ENCODE measurements at regions not wholly inside any gene's neighbourhood (a gene's known extent, or its start where the extent isn't known, plus 50 kb on each side); places are given as distances from the start of the nearest gene placed in this dataset.
"Not testable (repeated sequence)": the region's sequence is repeated elsewhere in the genome, so short reads cannot be mapped to it uniquely, and the experiment has no call there.

DNA sequence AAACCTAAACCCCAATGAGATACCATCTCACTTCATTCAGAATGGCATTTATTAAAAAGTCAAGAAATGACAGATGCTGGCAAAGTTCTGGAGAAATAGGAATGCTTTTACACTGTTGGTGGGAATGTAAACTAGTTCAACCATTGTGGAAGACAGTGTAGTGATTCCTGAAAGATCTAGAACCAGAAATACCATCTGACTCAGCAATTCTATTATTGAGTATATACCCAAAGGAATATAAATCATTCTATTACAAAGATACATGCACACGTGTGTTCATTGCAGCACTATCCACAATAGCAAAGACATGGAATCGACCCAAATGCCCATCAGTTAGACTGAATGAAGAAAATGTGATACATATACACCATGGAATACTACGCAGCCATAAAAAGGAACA is 109.6 kb upstream of the PRKG2 start:
- H3K4me1 ChIP-seq (ENCODE audit: control insufficient read depth, insufficient read depth, low read length); H3K9me3 ChIP-seq (ENCODE audit: control insufficient read depth, low read depth, low read length): not testable (repeated sequence)
- no CpG with 5 or more reads among the region's 3 CpGs for WGBS (ENCODE audit: insufficient coverage, low lambda C conversion rate)

DNA sequence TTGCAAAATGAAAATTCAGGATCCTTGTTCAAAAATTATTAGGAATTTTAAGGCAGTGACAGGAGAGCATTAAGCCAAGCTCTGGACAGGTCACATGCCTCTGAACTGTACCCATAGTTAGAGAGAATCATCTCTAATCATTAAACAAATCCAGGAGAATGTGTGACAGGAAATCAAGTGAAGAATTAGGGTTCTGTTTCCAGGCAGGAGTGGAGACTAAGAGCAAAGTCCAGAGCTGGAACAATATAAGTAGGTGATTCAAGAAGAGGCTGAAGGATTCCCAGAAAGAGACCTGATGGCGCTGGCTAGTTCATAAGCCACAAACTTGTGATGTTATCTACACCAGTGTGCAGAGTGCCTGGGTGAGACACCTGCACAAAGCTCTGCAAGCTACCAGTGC is 104.6 kb upstream of the PRKG2 start:
- peak; percentile 45 to 80 for DNase-seq
- Histone ChIP-seq H3K27ac (ENCODE audit: low read length) (peak overlapping the region; percentile 53), H3K27me3 (ENCODE audit: control insufficient read depth, insufficient read depth, low read length) (no peaks in the 10 kb centered on the region), H3K36me3 (ENCODE audit: control insufficient read depth, insufficient read depth, low read length) (no peaks in the 10 kb centered on the region), H3K4me1 (ENCODE audit: control insufficient read depth, insufficient read depth, low read length) (peaks cover 22% of the 10 kb centered on the region), H3K4me3 (ENCODE audit: low read length) (no peak overlapping the region), H3K9me3 (ENCODE audit: control insufficient read depth, low read depth, low read length) (peaks cover 2% of the 10 kb centered on the region)
- WGBS (ENCODE audit: insufficient coverage, low lambda C conversion rate): no CpG with 5 or more reads among the region's 1 CpG

More for the DNA sequence above, 109.6 kb upstream of the PRKG2 start:
- H3K4me3 ChIP-seq (ENCODE audit: low read length); H3K27ac ChIP-seq (ENCODE audit: low read length); H3K36me3 ChIP-seq (ENCODE audit: control insufficient read depth, insufficient read depth, low read length); H3K27me3 ChIP-seq (ENCODE audit: control insufficient read depth, insufficient read depth, low read length); DNase-seq: not testable (repeated sequence)

DNA sequence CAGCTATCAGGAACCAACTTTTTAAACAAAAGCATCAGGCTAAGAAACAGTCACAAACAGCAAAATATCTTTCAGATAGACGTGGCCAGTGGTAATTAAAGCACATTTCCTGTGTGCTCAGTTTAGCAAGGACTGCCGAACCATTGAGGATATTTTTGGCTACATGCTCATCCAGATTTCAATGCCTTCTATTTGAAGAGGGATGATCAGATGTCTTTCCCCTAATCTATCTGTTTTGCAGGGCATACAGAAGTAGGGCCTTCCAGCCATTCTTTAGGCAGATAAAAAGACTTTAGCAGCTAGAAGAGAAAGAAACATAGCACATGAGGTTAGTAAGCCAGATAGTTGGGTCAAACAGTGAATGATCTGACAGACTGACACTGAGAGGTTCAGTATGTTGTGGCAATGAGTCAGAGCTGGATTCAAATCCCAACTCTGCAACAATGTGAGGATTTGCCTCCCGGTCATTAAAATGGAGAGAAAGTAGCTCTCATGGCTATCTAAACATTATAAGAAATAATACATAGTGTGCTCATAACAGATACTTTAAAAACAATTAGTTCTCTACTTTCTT is 100.0 kb upstream of the PRKG2 start:
- no peak for DNase-seq
- Histone ChIP-seq H3K9me3 (ENCODE audit: control insufficient read depth, low read depth, low read length) (no peaks in the 10 kb centered on the region), H3K27me3 (ENCODE audit: control insufficient read depth, insufficient read depth, low read length) (no peaks in the 10 kb centered on the region), H3K27ac (ENCODE audit: low read length) (peak overlapping the region; percentile 93), H3K4me3 (ENCODE audit: low read length) (no peak overlapping the region), H3K36me3 (ENCODE audit: control insufficient read depth, insufficient read depth, low read length) (no peaks in the 10 kb centered on the region), H3K4me1 (ENCODE audit: control insufficient read depth, insufficient read depth, low read length) (peaks cover 21% of the 10 kb centered on the region)
- WGBS (ENCODE audit: insufficient coverage, low lambda C conversion rate): no CpG with 5 or more reads among the region's 3 CpGs

DNA sequence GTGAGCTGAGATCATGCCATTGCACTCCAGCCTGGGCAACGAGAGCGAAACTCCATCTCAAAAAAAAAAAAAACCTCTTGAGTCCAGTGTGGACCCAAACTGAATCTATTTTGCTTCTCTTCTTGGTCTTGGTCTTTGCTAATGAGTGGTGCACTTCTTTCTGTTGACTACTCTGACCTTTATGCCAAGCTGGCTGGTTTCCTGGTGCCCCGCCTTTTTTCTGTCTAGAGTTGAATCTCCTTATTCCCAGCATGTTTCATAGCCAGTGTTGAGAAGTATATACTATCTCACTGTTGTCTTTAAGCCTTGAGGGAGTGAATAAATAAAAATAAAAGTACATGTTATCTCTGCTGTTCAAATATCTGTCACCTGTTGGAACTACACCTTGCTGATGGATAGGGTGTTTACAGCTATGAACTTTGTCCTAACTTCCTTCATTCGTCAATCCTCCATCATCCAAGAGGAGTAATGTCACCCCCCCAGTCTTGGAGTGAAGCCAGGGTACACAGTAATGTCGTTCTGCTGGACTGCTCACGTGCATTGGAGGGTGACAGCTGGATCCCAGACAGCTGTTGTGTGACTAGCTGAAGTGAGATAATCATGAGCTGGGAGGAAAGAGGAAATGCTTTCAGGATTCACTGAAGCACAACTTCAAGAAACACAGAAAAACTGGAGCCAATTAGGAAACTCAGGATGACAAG is 99.3 kb upstream of the PRKG2 start:
- Histone ChIP-seq H3K4me3 (ENCODE audit: low read length) (no peak overlapping the region), H3K36me3 (ENCODE audit: control insufficient read depth, insufficient read depth, low read length) (no peaks in the 10 kb centered on the region), H3K27ac (ENCODE audit: low read length) (peak overlapping the region; percentile 93), H3K4me1 (ENCODE audit: control insufficient read depth, insufficient read depth, low read length) (peaks cover 17% of the 10 kb centered on the region), H3K27me3 (ENCODE audit: control insufficient read depth, insufficient read depth, low read length) (no peaks in the 10 kb centered on the region), H3K9me3 (ENCODE audit: control insufficient read depth, low read depth, low read length) (no peaks in the 10 kb centered on the region)
- DNase-seq: peak; percentile 98 to 100
- WGBS (ENCODE audit: insufficient coverage, low lambda C conversion rate): no CpG with 5 or more reads among the region's 6 CpGs

DNA sequence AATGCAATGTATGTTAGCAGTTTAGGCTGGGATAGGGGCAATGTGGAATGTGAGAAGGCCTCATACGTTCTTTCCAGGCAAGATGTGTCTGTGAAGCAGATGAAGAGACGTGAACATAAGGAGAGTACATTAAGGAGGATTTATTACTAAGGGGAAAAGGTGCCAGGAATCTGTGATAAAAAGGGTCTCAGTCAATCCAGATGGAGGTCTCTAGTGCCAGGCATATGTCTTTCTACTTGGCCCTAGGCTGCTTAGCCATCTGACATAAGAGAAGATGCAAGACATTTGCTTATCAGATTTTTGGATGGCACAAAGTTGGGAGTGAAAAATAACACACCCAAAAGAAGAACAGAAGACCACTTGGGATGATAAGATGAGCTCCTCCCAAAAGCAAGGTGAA is 93.0 kb upstream of the PRKG2 start:
- Histone ChIP-seq H3K4me3 (ENCODE audit: low read length) (no peak overlapping the region), H3K36me3 (ENCODE audit: control insufficient read depth, insufficient read depth, low read length) (no peaks in the 10 kb centered on the region), H3K27me3 (ENCODE audit: control insufficient read depth, insufficient read depth, low read length) (no peaks in the 10 kb centered on the region), H3K4me1 (ENCODE audit: control insufficient read depth, insufficient read depth, low read length) (no peaks in the 10 kb centered on the region), H3K27ac (ENCODE audit: low read length) (no peak overlapping the region), H3K9me3 (ENCODE audit: control insufficient read depth, low read depth, low read length) (no peaks in the 10 kb centered on the region)
- DNase-seq: no peak
- WGBS (ENCODE audit: insufficient coverage, low lambda C conversion rate): 92% methylated on average over 2 of the region's 2 CpGs

DNA sequence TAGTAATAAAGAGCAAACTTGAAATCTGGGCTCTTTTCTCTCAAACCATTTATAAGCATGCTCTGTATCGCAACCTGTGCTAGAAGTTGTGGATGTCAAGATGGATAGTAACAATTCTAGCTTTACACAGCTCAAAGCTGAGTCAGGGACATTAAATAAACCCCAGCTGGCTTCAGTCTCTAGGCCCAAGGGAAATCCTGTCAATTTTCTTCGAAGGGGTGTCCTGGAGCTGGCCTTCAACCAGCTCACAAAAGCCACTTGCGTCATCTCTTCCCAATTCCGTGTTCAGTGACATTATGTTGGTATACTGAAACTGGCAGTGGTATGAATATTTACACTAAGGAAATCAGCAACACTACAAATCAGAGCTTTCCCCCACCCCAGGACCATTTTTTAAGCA is 89.8 kb upstream of the PRKG2 start:
- Histone ChIP-seq H3K36me3 (ENCODE audit: control insufficient read depth, insufficient read depth, low read length) (no peaks in the 10 kb centered on the region), H3K27me3 (ENCODE audit: control insufficient read depth, insufficient read depth, low read length) (no peaks in the 10 kb centered on the region), H3K27ac (ENCODE audit: low read length) (no peak overlapping the region), H3K4me1 (ENCODE audit: control insufficient read depth, insufficient read depth, low read length) (no peaks in the 10 kb centered on the region), H3K9me3 (ENCODE audit: control insufficient read depth, low read depth, low read length) (no peaks in the 10 kb centered on the region), H3K4me3 (ENCODE audit: low read length) (no peak overlapping the region)
- no CpG with 5 or more reads among the region's 4 CpGs for WGBS (ENCODE audit: insufficient coverage, low lambda C conversion rate)
- DNase-seq: no peak

DNA sequence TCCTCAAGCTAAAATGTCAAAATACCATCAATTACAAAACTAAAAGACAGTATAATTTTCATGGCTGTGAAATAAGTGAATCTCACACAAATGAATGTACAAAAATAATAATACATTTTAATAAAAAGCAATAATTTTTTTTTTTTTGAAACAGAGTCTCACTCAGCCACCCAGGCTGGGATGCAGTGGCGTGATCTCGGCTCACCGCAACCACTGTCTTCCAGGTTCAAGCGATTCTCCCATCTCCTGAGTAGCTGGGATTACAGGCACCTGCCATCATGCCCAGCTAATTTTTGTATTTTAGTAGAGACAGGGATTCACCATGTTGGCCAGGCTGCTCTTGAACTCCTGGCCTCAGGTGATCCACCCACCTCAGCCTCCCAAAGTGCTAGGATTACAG is 85.3 kb upstream of the PRKG2 start:
- not testable (repeated sequence) for H3K4me1 ChIP-seq (ENCODE audit: control insufficient read depth, insufficient read depth, low read length); DNase-seq; H3K27ac ChIP-seq (ENCODE audit: low read length); H3K36me3 ChIP-seq (ENCODE audit: control insufficient read depth, insufficient read depth, low read length); H3K27me3 ChIP-seq (ENCODE audit: control insufficient read depth, insufficient read depth, low read length); H3K4me3 ChIP-seq (ENCODE audit: low read length)
- peaks cover 17% of the 10 kb centered on the region for H3K9me3 ChIP-seq (ENCODE audit: control insufficient read depth, low read depth, low read length)
- WGBS (ENCODE audit: insufficient coverage, low lambda C conversion rate): no CpG with 5 or more reads among the region's 4 CpGs

DNA sequence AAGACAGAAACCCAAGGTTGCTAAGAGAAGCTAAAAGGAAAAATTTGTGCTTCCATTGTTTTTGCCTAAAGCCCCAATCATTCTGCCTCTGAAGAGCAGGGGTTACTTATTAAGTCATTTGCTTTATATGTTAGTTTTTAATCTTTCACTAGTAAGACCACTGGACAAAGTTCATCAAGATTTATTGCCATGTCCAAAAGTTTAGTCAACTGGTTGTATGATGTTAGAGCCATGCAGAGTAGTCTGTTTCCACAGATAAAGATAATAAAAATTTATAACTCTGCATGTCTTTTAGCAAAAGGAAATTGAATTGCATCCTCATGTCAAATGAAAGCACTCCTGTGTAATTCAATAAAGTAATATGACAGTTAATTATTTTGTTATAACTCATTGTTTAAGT is 75.8 kb upstream of the PRKG2 start:
- Histone ChIP-seq H3K9me3 (ENCODE audit: control insufficient read depth, low read depth, low read length) (no peaks in the 10 kb centered on the region), H3K4me1 (ENCODE audit: control insufficient read depth, insufficient read depth, low read length) (peaks cover 23% of the 10 kb centered on the region), H3K4me3 (ENCODE audit: low read length) (no peak overlapping the region), H3K36me3 (ENCODE audit: control insufficient read depth, insufficient read depth, low read length) (no peaks in the 10 kb centered on the region), H3K27ac (ENCODE audit: low read length) (peak overlapping the region; percentile 76), H3K27me3 (ENCODE audit: control insufficient read depth, insufficient read depth, low read length) (no peaks in the 10 kb centered on the region)
- peak; percentile 72 to 89 for DNase-seq

DNA sequence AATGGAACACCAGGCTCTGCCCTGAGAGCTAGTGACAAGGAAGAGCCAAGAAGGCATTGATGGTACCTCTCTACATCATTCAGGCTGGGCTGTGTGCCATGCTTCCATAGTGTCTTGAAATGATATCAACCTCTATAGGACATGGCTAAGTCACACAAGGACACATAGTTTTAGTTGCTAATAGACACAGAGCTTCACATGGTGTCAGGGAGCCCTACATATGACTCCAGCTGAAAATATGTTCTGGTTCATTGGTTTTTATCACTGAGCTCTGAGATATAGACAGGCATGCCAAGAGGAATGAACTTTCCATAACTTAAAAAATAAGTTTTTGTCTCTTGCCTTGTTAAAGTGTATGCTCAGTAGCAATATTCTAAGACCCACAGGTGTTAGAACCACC is 72.1 kb upstream of the PRKG2 start:
- H3K36me3 ChIP-seq (ENCODE audit: control insufficient read depth, insufficient read depth, low read length): no peaks in the 10 kb centered on the region

DNA sequence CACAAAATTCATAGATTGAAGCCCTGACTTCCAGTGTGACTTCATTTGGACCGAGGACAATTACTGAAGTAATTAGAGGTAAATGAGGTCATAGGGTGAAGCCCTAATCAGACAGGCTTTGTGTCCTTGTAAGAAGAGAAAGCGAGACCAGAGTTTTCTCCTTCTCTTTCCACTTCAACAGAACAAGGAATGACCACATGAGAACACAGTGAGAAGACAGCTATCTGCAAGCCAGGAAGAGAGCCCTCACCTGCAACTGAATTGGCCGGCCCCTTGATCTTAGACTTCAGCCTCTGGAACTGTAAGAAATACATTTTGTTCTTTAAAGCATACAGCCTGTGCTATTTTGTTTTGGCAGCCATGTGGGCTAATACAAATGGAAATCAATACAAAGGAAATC is 67.1 kb upstream of the PRKG2 start:
- Histone ChIP-seq H3K4me3 (ENCODE audit: low read length) (no peak overlapping the region), H3K27me3 (ENCODE audit: control insufficient read depth, insufficient read depth, low read length) (no peaks in the 10 kb centered on the region), H3K4me1 (ENCODE audit: control insufficient read depth, insufficient read depth, low read length) (peaks cover 2% of the 10 kb centered on the region), H3K36me3 (ENCODE audit: control insufficient read depth, insufficient read depth, low read length) (no peaks in the 10 kb centered on the region), H3K9me3 (ENCODE audit: control insufficient read depth, low read depth, low read length) (no peaks in the 10 kb centered on the region), H3K27ac (ENCODE audit: low read length) (peak overlapping the region; percentile 3)
- peak; percentile 32 to 69 for DNase-seq
- WGBS (ENCODE audit: insufficient coverage, low lambda C conversion rate): 17% methylated on average over 1 of the region's 3 CpGs

More for the DNA sequence above, 72.1 kb upstream of the PRKG2 start:
- H3K27me3 ChIP-seq (ENCODE audit: control insufficient read depth, insufficient read depth, low read length): no peaks in the 10 kb centered on the region
- no peak overlapping the region for H3K27ac ChIP-seq (ENCODE audit: low read length)
- no peaks in the 10 kb centered on the region for H3K9me3 ChIP-seq (ENCODE audit: control insufficient read depth, low read depth, low read length)
- H3K4me1 ChIP-seq (ENCODE audit: control insufficient read depth, insufficient read depth, low read length): peaks cover 22% of the 10 kb centered on the region
- H3K4me3 ChIP-seq (ENCODE audit: low read length): no peak overlapping the region
- no peak for DNase-seq

DNA sequence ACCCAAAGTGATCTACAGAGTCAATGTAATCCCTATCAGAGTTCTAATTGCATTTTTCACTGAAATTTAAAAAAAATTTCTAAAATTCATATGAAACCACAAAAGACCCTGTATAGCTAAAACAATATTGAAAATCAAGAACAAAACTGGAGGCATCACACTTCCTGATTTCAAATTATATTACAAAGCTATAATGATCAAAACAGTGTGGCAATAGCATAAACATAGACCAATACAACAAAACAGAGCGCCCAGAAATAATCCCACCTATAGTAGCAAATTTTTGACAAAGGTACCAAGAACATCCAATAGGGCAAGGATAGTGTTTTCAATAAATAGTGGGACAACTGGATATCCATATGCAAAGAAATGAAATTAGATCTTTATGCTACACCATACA is 59.4 kb upstream of the PRKG2 start:
- DNase-seq: no peak
- WGBS (ENCODE audit: insufficient coverage, low lambda C conversion rate): 100% methylated on average over 1 of the region's 1 CpG
- H3K27ac ChIP-seq (ENCODE audit: low read length): no peak overlapping the region
- peaks cover 5% of the 10 kb centered on the region for H3K9me3 ChIP-seq (ENCODE audit: control insufficient read depth, low read depth, low read length)
- H3K36me3 ChIP-seq (ENCODE audit: control insufficient read depth, insufficient read depth, low read length): no peaks in the 10 kb centered on the region
- H3K4me1 ChIP-seq (ENCODE audit: control insufficient read depth, insufficient read depth, low read length): peaks cover 3% of the 10 kb centered on the region
- no peaks in the 10 kb centered on the region for H3K27me3 ChIP-seq (ENCODE audit: control insufficient read depth, insufficient read depth, low read length)
- no peak overlapping the region for H3K4me3 ChIP-seq (ENCODE audit: low read length)

All from large intestine (tissue), 3 donors.